22Rv1 (cell line): ENCODE measurements at regions not wholly inside any gene's neighbourhood (a gene's known extent, or its start where the extent isn't known, plus 50 kb on each side); places are given as distances from the start of the nearest gene placed in this dataset.

Experiments
- CTCF ChIP-seq: fragments of 450-650 bp; IDR thresholded peaks from 2 replicates; pipeline ENCODE4 v1.5.1; 2017; ENCODE audit warnings: mild to moderate bottlenecking
- ZFX ChIP-seq: fragments of 450-650 bp; IDR thresholded peaks from 2 replicates; pipeline ENCODE4 v1.6.1; 2017; ENCODE audit warnings: antibody characterized with exemption, borderline replicate concordance

GRCh38 chr5:61842840-61843239, 463.2 kb upstream of the KIF2A start:
- TF ChIP-seq CTCF (no peak), ZFX (no peak)
